ENCODE measurements at regions not wholly inside any gene's neighbourhood (a gene's known extent, or its start where the extent isn't known, plus 50 kb on each side); places are given as distances from the start of the nearest gene placed in this dataset.

DNA sequence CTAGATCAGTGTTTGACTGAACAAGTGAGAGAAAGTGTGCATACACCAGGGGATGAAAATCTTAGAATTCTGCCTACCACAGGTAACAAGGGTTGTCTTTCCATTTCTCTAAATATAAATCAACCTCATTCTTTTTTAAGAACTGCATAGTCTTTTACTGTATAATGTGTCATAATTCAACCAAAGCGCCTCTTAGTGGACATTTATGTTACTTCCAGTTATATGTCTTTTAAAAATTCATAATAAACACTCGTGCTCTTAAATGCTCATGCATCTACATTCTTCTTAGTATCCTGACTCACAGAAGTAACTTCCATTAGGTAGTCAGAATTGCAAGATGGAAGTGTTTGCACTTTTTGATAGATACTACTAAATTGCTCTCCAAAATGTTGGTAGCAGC, 76.2 kb downstream of the CHRNA1 start:
- TF ChIP-seq, protein P1, sequence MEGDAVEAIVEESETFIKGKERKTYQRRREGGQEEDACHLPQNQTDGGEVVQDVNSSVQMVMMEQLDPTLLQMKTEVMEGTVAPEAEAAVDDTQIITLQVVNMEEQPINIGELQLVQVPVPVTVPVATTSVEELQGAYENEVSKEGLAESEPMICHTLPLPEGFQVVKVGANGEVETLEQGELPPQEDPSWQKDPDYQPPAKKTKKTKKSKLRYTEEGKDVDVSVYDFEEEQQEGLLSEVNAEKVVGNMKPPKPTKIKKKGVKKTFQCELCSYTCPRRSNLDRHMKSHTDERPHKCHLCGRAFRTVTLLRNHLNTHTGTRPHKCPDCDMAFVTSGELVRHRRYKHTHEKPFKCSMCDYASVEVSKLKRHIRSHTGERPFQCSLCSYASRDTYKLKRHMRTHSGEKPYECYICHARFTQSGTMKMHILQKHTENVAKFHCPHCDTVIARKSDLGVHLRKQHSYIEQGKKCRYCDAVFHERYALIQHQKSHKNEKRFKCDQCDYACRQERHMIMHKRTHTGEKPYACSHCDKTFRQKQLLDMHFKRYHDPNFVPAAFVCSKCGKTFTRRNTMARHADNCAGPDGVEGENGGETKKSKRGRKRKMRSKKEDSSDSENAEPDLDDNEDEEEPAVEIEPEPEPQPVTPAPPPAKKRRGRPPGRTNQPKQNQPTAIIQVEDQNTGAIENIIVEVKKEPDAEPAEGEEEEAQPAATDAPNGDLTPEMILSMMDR (IDR thresholded peaks at IDR 0.05; ENCODE audit: extremely low read depth, missing control alignments), result no peak
- peak; percentile 35 for DNase-seq (ENCODE audit: low spot score)

DNA sequence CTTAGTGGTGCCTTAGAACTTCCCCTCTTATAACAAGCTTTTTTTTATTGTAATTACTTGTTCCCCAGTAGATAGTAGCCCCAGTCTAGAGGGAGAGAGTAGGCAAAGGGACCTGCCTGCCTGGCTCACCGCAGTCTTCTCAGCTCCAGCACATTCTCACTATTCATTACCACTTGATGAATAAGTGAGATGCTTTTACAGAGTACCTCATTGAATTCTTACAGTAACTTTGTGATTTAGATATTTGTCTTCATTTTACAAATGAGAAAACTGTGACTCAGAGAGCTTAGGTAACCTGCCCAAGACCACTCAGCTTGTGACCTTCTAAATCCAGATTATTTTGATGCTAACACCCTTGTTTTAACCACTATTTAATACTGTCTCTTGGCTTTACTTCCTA, 77.8 kb downstream of the CHRNA1 start:
- TF ChIP-seq, protein P1 (IDR thresholded peaks at IDR 0.05; ENCODE audit: extremely low read depth, missing control alignments), result no peak
- DNase-seq (ENCODE audit: low spot score), result no peak

DNA sequence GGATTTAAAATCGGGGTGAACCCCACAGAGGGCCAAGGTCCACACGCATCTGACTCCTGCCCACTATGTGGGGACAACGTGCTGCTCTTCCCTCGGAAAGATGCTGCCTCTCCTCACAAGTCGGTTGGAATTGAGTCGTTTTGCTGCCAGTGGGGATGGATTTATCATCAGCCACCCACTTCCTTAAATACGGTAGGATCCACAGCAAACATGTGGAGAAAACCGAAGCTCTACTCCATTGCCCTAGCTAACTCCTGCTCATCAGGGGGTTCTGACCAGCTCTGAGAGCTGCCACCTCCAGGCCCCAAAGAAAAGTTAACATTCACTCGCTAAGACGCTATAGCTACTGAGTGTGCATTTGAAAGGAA, 80.9 kb downstream of the CHRNA1 start:
- peak; percentile 73 for DNase-seq (ENCODE audit: low spot score)
- TF ChIP-seq, protein P1 (IDR thresholded peaks at IDR 0.05; ENCODE audit: extremely low read depth, missing control alignments), result no peak

DNA sequence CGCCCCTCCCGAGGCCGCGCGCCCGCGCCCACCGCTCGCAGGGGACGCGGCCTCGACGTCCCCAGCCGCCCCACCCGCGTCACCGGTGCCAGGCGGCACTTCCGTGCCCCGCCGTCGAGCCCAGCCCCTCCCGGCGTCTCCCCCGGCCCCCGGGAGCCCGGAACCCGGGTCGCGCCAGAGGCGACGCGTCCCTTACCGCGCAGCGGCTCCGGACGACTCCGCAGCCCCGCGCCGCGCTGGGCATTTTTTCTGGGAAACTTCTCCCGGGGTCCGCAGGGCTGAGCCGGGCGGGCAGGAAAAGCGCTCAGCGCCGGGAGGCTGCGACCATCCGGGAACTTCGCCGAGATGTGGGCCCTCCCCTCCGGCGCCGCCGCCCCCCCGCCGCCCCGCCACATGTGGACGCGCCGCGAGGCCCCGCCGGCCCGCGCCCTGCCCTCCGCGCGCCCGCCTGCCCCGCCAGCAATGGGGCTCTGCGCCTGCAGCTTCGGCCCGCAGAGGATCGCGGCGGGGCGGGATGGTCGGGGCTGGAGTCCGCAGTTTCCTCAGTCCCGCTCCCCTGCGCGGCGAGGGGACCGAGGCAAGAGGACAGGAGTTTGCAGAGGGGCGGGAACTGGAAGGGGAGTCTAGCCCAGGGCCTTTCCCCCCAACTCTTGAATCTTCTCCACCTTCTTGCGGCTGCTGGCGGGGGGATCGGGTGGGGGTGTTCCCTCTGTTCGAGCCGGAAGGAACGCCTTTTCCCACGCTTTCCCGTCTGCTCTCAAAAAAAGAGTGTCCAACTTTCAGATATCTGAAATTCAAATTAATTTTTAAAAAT, 81.5 kb downstream of the CHRNA1 start:
- TF ChIP-seq, protein P1 (IDR thresholded peaks at IDR 0.05; ENCODE audit: extremely low read depth, missing control alignments), result no peak
- DNase-seq (ENCODE audit: low spot score), result peak; percentile 86

DNA sequence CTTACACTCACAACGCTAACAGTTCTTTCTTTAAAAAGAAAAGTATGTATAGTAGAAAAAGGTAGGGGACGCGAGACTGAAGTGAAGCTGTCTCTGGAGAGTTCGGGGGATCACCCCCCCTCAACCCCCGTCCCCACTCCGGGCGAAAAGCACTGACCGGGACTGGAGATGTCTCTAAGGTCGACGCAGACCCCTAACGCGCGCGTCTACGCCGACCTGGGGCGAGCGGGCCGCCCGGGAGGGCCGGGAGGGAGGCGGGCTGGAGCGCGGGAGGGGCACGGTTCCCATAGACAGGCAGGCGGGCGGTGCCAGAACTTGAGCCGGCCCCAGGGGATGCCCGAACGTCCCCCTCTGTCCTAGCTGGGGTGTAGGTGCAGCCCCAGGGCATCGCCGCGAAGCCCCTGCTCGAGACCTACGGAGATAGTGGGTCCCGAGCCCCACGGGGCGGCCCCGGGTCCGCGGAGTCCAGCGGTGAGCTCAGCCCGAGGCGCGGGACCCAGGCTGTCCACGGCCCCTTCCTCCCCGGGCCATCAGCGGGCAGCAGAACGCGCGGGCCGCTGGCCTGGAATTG, 82.2 kb downstream of the CHRNA1 start:
- TF ChIP-seq, protein P1 (IDR thresholded peaks at IDR 0.05; ENCODE audit: extremely low read depth, missing control alignments), result no peak
- DNase-seq (ENCODE audit: low spot score), result peak; percentile 71

DNA sequence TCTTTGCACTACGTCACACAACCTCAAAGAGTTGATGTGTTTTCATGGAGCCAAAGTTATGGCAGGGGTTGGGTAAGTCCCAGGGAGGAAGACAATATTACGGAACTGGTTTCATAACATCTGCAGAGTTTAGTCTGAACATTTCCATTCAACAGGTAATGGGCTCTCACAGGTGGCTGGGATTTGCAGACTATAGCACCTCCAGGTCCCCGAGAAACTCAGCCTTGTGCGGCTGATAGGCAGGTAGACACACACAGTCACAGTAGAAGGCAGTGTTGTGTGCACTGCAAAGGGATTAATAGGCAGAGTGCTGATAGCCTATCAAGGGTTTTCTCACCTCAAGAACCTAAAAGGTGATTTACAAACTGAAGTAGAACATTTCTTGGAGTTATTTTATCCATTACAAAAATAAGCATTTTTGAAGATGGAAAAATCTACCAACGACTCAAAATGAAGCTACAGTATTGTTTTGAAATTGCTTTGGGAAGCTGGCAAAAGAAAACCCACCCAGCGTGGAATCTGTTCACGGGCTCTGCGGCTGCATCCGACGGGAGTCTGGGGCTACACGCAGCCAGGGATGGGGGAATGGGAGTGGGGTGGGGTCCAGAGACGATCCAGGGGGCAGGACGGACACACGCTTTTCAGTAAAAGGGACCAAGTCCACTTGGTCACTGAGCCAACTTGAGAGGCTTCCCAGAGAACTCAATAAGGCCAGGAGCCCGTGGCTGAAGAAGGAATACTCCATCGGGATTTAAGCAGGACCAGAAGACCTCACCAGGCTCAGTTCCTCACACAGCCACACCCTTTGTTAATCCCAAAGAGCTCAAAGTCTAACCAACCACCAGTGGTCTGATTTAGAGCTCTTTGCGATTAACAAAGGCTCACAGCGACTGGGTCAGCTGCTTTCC, 82.9 kb downstream of the CHRNA1 start:
- TF ChIP-seq, protein P1 (IDR thresholded peaks at IDR 0.05; ENCODE audit: extremely low read depth, missing control alignments), result no peak
- DNase-seq (ENCODE audit: low spot score), result no peak

DNA sequence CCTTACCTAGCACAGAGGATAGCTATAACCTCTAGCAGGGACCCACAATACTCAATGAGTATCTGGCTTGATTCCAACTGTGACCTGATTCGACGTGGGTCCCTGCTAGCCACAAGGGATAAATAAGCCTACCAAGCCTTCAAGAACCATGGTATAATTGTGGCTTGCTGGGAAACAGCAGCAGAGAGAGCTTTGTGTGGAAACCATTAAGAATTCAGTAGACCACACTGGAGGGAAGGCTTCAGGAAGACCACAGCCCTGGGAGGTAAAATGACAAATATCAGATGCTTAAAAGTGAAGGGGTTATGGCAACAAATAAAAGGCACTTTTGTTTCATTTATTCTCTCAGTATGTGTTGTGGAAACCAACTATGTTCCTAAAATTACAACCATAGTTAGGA, 82.6 kb upstream of the WIPF1 start:
- no peak for DNase-seq (ENCODE audit: low spot score)
- TF ChIP-seq, protein P1 (IDR thresholded peaks at IDR 0.05; ENCODE audit: extremely low read depth, missing control alignments), result no peak

Data from GM20000 (cell line).